Islet precursor cell (in vitro differentiated cells): ENCODE measurements at regions not wholly inside any gene's neighbourhood (a gene's known extent, or its start where the extent isn't known, plus 50 kb on each side); places are given as distances from the start of the nearest gene placed in this dataset.
"Not testable (repeated sequence)": the region's sequence is repeated elsewhere in the genome, so short reads cannot be mapped to it uniquely, and the experiment has no call there.

Experiments
- DNase-seq: peaks from one replicate; pipeline ENCODE4 v3.0.0-alpha.2; 2018

- peak; percentile 98 for DNase-seq
Measured at GRCh38 chr3:153221748-153222162, 59.7 kb downstream of the RAP2B start.

GRCh38 chr3:153226877-153227276, 64.9 kb downstream of the RAP2B start:
- not testable (repeated sequence) for DNase-seq

- DNase-seq: not testable (repeated sequence)
Measured at GRCh38 chr3:153230427-153230826, 68.4 kb downstream of the RAP2B start.

- DNase-seq: not testable (repeated sequence)
Measured at GRCh38 chr3:153231245-153231644, 69.2 kb downstream of the RAP2B start.

- not testable (repeated sequence) for DNase-seq
Measured at GRCh38 chr3:153232050-153232752, 70.2 kb downstream of the RAP2B start.

GRCh38 chr3:153232851-153233271, 70.8 kb downstream of the RAP2B start:
- no peak for DNase-seq

GRCh38 chr3:153233986-153234385, 72.0 kb downstream of the RAP2B start:
- no peak for DNase-seq

- no peak for DNase-seq
Measured at GRCh38 chr3:153242896-153243295, 80.9 kb downstream of the RAP2B start.

- no peak for DNase-seq
Measured at GRCh38 chr3:153244961-153245360, 82.9 kb downstream of the RAP2B start.

GRCh38 chr3:153245661-153246060, 83.6 kb downstream of the RAP2B start:
- no peak for DNase-seq

GRCh38 chr3:153246331-153246730, 84.3 kb downstream of the RAP2B start:
- DNase-seq: no peak

- no peak for DNase-seq
Measured at GRCh38 chr3:153246806-153247205, 84.8 kb downstream of the RAP2B start.

- no peak for DNase-seq
Measured at GRCh38 chr3:153247331-153248330, 85.6 kb downstream of the RAP2B start.

- not testable (repeated sequence) for DNase-seq
Measured at GRCh38 chr3:153248835-153249234, 86.8 kb downstream of the RAP2B start.

- DNase-seq: no peak
Measured at GRCh38 chr3:153249906-153250305, 87.9 kb downstream of the RAP2B start.

- DNase-seq: no peak
Measured at GRCh38 chr3:153250446-153250845, 88.4 kb downstream of the RAP2B start.

- DNase-seq: peak; percentile 54
Measured at GRCh38 chr3:153252963-153253362, 90.9 kb downstream of the RAP2B start.

- no peak for DNase-seq
Measured at GRCh38 chr3:153254361-153254760, 92.3 kb downstream of the RAP2B start.

- DNase-seq: no peak
Measured at GRCh38 chr3:153257673-153258351, 95.8 kb downstream of the RAP2B start.

GRCh38 chr3:153259956-153260355, 97.9 kb downstream of the RAP2B start:
- DNase-seq: no peak

GRCh38 chr3:153260681-153261080, 98.7 kb downstream of the RAP2B start:
- DNase-seq: peak; percentile 71

- DNase-seq: no peak
Measured at GRCh38 chr3:153266619-153267018, 104.6 kb downstream of the RAP2B start.
